SK-N-SH treated with all-trans-retinoic acid at 6 μM for 48 hours (cell line): ENCODE measurements at regions not wholly inside any gene's neighbourhood (a gene's known extent, or its start where the extent isn't known, plus 50 kb on each side); places are given as distances from the start of the nearest gene placed in this dataset.

ENCODE experiments used
- ATAC-seq: fragments of 200-7000 bp; cut with Tn5 transposase; 3 replicates; pipeline ENCODE4 v1.9.1; 2020; ENCODE audit warnings: mild to moderate bottlenecking, moderate library complexity
- ARNTL ChIP-seq: fragments of 450-650 bp; formaldehyde crosslinking; IDR thresholded peaks from 2 replicates; pipeline ENCODE4 v1.5.0; 2020; ENCODE audit warnings: low read depth, mild to moderate bottlenecking, moderate library complexity, borderline replicate concordance
- BACH2 ChIP-seq: fragments of 250-450 bp; sonication (Bioruptor Pico); IDR thresholded peaks from 2 replicates; pipeline ENCODE4 v1.9.0; 2021; ENCODE audit warnings: mild to moderate bottlenecking, borderline replicate concordance
- CREB5 ChIP-seq: fragments of 250-450 bp; sonication (Bioruptor Pico); IDR thresholded peaks from 2 replicates; pipeline ENCODE4 v1.5.1; 2020; ENCODE audit warnings: low read depth, mild to moderate bottlenecking, moderate library complexity
- CSDC2 ChIP-seq: fragments of 250-450 bp; sonication (Bioruptor Pico); IDR thresholded peaks from 2 replicates; pipeline ENCODE4 v1.5.0; 2020; ENCODE audit warnings: mild to moderate bottlenecking, moderate library complexity
- CSRNP3 ChIP-seq: fragments of 250-450 bp; sonication (Bioruptor Pico); IDR thresholded peaks from 2 replicates; pipeline ENCODE4 v1.5.1; 2021; ENCODE audit warnings: mild to moderate bottlenecking, moderate library complexity
- ESRRG ChIP-seq: fragments of 250-450 bp; sonication (Bioruptor Pico); IDR thresholded peaks from 2 replicates; pipeline ENCODE4 v1.6.1; 2021; ENCODE audit warnings: mild to moderate bottlenecking
- GLIS3 ChIP-seq: fragments of 250-450 bp; sonication (Bioruptor Pico); IDR thresholded peaks from 2 replicates; pipeline ENCODE4 v1.5.0; 2020; ENCODE audit warnings: mild to moderate bottlenecking, moderate library complexity
- ISL1 ChIP-seq: fragments of 250-450 bp; sonication (Bioruptor Pico); IDR thresholded peaks from 2 replicates; pipeline ENCODE4 v2.1.2; 2022; ENCODE audit warnings: mild to moderate bottlenecking, moderate library complexity
- OSR1 ChIP-seq: fragments of 250-450 bp; sonication (Bioruptor Pico); IDR thresholded peaks from 2 replicates; pipeline ENCODE4 v1.8.0; 2022; ENCODE audit warnings: moderate library complexity, mild to moderate bottlenecking, inconsistent platforms
- PATZ1 ChIP-seq: fragments of 250-450 bp; sonication (Bioruptor Pico); IDR thresholded peaks from 2 replicates; pipeline ENCODE4 v1.8.0; 2020; ENCODE audit warnings: mild to moderate bottlenecking, moderate library complexity, borderline replicate concordance
- POU6F1 ChIP-seq: fragments of 250-450 bp; sonication (Bioruptor Pico); IDR thresholded peaks from 2 replicates; pipeline ENCODE4 v1.8.0; 2021; ENCODE audit warnings: low read depth, mild to moderate bottlenecking, moderate library complexity, borderline replicate concordance
- PPARA ChIP-seq: fragments of 250-450 bp; sonication (Bioruptor Pico); IDR thresholded peaks from 2 replicates; pipeline ENCODE4 v1.5.0; 2020; ENCODE audit warnings: mild to moderate bottlenecking, borderline replicate concordance
- RARB ChIP-seq: fragments of 250-450 bp; sonication (Bioruptor Pico); IDR thresholded peaks from 2 replicates; pipeline ENCODE4 v1.8.0; 2021; ENCODE audit warnings: mild to moderate bottlenecking, moderate library complexity
- SNAI2 ChIP-seq: fragments of 250-450 bp; sonication (Bioruptor Pico); IDR thresholded peaks from 2 replicates; pipeline ENCODE4 v1.5.0; 2020; ENCODE audit warnings: mild to moderate bottlenecking, moderate library complexity
- TOX ChIP-seq: fragments of 250-450 bp; sonication (Bioruptor Pico); IDR thresholded peaks from 2 replicates; pipeline ENCODE4 v1.8.0; 2021; ENCODE audit warnings: mild to moderate bottlenecking, moderate library complexity, borderline replicate concordance
- TSHZ2 ChIP-seq: fragments of 250-450 bp; sonication (Bioruptor Pico); IDR thresholded peaks from 2 replicates; pipeline ENCODE4 v1.5.0; 2020; ENCODE audit warnings: mild to moderate bottlenecking, moderate library complexity
- ZC3H10 ChIP-seq: fragments of 250-450 bp; sonication (Bioruptor Pico); IDR thresholded peaks from 2 replicates; pipeline ENCODE4 v1.5.1; 2021; ENCODE audit warnings: mild to moderate bottlenecking, moderate library complexity
- ZFP3 ChIP-seq: fragments of 250-450 bp; sonication (Bioruptor Pico); IDR thresholded peaks from 2 replicates; pipeline ENCODE4 v1.5.0; 2020; ENCODE audit warnings: mild to moderate bottlenecking, moderate library complexity
- ZFP30 ChIP-seq: fragments of 450-650 bp; formaldehyde crosslinking; IDR thresholded peaks from 2 replicates; pipeline ENCODE4 v1.5.0; 2022; ENCODE audit warnings: mild to moderate bottlenecking, moderate library complexity
- ZNF565 ChIP-seq: fragments of 450-650 bp; formaldehyde crosslinking; conservative IDR thresholded peaks from 2 replicates; pipeline ENCODE4 v1.5.0; 2020; ENCODE audit warnings: low read depth, mild to moderate bottlenecking, moderate library complexity
- ZNF70 ChIP-seq: fragments of 450-650 bp; formaldehyde crosslinking; IDR thresholded peaks from 2 replicates; pipeline ENCODE4 v1.5.0; 2020; ENCODE audit warnings: mild to moderate bottlenecking, moderate library complexity
- ZNF8 ChIP-seq: fragments of 450-650 bp; formaldehyde crosslinking; IDR thresholded peaks from 2 replicates; pipeline ENCODE4 v1.5.0; 2020; ENCODE audit warnings: mild to moderate bottlenecking, moderate library complexity

- ATAC-seq: no peak
- TF ChIP-seq ZNF8: no peak
- TF ChIP-seq PATZ1 (CRISPR knock-in tag): no peak
- TF ChIP-seq CSDC2 (CRISPR knock-in tag): no peak
- TF ChIP-seq TOX: no peak
- no peak for TF ChIP-seq PPARA
- TF ChIP-seq SNAI2 (CRISPR knock-in tag): no peak
- no peak for TF ChIP-seq RARB
- no peak for TF ChIP-seq ZFP3 (CRISPR knock-in tag)
- no peak for TF ChIP-seq TSHZ2
- TF ChIP-seq ZNF70 (CRISPR knock-in tag): no peak
- no peak for TF ChIP-seq ZFP30
- TF ChIP-seq ARNTL (CRISPR knock-in tag): no peak
- no peak for TF ChIP-seq CREB5 (CRISPR knock-in tag)
- no peak for TF ChIP-seq ISL1
- no peak for TF ChIP-seq CSRNP3 (CRISPR knock-in tag)
- TF ChIP-seq GLIS3: no peak
- TF ChIP-seq BACH2 (CRISPR knock-in tag): no peak
- TF ChIP-seq POU6F1 (CRISPR knock-in tag): no peak
Observed at GRCh38 chr11:15406851-15407351, 292.2 kb downstream of the INSC start.

GRCh38 chr11:15412054-15412453 is 297.3 kb downstream of the INSC start:
- TF ChIP-seq ZC3H10 (CRISPR knock-in tag) (no peak), GLIS3 (no peak), POU6F1 (CRISPR knock-in tag) (no peak), SNAI2 (CRISPR knock-in tag) (no peak), RARB (no peak), CSDC2 (CRISPR knock-in tag) (no peak), CREB5 (CRISPR knock-in tag) (no peak), OSR1 (CRISPR knock-in tag) (no peak), CSRNP3 (CRISPR knock-in tag) (no peak), ZNF565 (no peak), ZFP30 (no peak), PATZ1 (CRISPR knock-in tag) (no peak), ISL1 (no peak), BACH2 (CRISPR knock-in tag) (no peak), ESRRG (CRISPR knock-in tag) (no peak), ZFP3 (CRISPR knock-in tag) (no peak), ZNF70 (CRISPR knock-in tag) (no peak)
- ATAC-seq: no peak
